ENCODE measurements at regions not wholly inside any gene's neighbourhood (a gene's known extent, or its start where the extent isn't known, plus 50 kb on each side); places are given as distances from the start of the nearest gene placed in this dataset.

DNA sequence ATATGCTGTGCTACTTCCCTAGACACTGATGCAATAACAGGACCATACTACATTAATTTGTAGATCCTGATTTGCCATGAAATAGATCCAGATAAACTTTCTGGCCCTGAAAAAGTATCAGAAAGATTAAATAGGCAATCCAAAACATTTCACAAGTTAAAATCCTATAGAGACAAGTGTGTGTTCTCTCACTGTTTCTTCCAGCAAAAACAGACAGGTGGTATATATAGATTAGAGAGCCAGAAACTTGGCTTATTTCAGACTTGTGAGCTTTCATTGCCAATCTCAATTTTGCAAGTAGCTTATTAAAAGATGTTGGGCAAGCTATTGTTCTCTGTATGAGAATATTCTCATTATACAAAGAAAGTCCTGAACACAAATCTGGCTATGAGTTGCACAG is 289.1 kb upstream of the MANEA start:
- H3K27me3 ChIP-seq = no peaks in the 10 kb centered on the region
- no peaks in the 10 kb centered on the region for H3K9me3 ChIP-seq
- no peaks in the 10 kb centered on the region for H3K36me3 ChIP-seq
- no peaks in the 10 kb centered on the region for H3K4me1 ChIP-seq
- TF ChIP-seq EP300 (IDR thresholded peaks at IDR 0.05) = no peak
- no peak for TF ChIP-seq POLR2AphosphoS5 (IDR thresholded peaks at IDR 0.05)
- TF ChIP-seq POLR2A (IDR thresholded peaks at IDR 0.05) = no peak
- TF ChIP-seq, protein P1, sequence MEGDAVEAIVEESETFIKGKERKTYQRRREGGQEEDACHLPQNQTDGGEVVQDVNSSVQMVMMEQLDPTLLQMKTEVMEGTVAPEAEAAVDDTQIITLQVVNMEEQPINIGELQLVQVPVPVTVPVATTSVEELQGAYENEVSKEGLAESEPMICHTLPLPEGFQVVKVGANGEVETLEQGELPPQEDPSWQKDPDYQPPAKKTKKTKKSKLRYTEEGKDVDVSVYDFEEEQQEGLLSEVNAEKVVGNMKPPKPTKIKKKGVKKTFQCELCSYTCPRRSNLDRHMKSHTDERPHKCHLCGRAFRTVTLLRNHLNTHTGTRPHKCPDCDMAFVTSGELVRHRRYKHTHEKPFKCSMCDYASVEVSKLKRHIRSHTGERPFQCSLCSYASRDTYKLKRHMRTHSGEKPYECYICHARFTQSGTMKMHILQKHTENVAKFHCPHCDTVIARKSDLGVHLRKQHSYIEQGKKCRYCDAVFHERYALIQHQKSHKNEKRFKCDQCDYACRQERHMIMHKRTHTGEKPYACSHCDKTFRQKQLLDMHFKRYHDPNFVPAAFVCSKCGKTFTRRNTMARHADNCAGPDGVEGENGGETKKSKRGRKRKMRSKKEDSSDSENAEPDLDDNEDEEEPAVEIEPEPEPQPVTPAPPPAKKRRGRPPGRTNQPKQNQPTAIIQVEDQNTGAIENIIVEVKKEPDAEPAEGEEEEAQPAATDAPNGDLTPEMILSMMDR (IDR thresholded peaks at IDR 0.05) = no peak
- DNase-seq (ENCODE audit: low spot score in 2 of 2) = no peak
- no peak overlapping the region for H3K4me3 ChIP-seq
- H3K27ac ChIP-seq = no peak overlapping the region

DNA sequence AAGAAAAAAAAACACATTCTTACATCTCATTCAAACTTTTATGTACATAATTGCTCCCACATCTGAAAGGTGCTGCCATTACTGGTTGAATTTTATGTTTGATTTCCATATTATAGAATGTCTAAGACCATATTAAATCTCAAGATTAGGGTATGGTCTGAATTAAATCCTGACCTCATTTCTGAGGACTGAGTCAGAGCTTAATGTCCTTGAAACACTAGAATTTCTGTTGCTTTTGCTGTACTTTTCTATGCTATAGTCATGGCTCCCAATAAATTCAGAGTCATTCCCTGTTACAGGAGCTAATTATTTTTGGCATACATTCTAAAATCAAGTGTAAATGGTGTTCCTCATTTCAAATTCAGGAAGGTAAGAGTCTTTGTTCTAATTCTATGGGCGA is 285.3 kb upstream of the MANEA start:
- no peaks in the 10 kb centered on the region for H3K27me3 ChIP-seq
- no peak for DNase-seq (ENCODE audit: low spot score in 2 of 2)
- H3K27ac ChIP-seq = no peak overlapping the region
- no peak overlapping the region for H3K4me3 ChIP-seq
- no peaks in the 10 kb centered on the region for H3K36me3 ChIP-seq
- 78% methylated on average over 1 of the region's 1 CpG for WGBS
- no peaks in the 10 kb centered on the region for H3K4me1 ChIP-seq
- H3K9me3 ChIP-seq = no peaks in the 10 kb centered on the region
- no peak for TF ChIP-seq POLR2AphosphoS5 (IDR thresholded peaks at IDR 0.05)
- TF ChIP-seq POLR2A (IDR thresholded peaks at IDR 0.05) = no peak
- TF ChIP-seq, protein P1 (IDR thresholded peaks at IDR 0.05) = no peak
- TF ChIP-seq EP300 (IDR thresholded peaks at IDR 0.05) = no peak

DNA sequence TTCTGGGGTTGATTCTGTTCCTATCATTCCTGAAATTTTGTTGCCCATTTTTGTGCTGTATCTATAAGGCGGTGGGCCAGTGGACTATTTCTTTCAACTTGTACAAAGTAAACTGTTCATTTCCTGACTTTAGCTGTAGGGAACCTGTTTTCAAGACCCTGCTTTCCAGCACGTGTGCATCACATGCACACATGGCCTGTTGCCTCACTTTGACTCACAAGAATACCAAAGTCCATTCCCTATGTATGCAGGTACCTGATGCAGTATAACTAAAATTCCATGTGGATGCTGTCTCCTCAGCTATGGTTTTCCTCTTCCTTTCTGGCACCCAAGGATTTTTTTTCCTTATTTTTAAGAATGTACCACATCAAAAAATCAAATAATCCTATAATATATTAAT is 284.1 kb upstream of the MANEA start:
- no peak for DNase-seq (ENCODE audit: low spot score in 2 of 2)
- WGBS = 69% methylated on average over 2 of the region's 2 CpGs
- TF ChIP-seq POLR2A (IDR thresholded peaks at IDR 0.05) (no peak), EP300 (IDR thresholded peaks at IDR 0.05) (no peak), POLR2AphosphoS5 (IDR thresholded peaks at IDR 0.05) (no peak)
- TF ChIP-seq, protein P1 (IDR thresholded peaks at IDR 0.05) = no peak

DNA sequence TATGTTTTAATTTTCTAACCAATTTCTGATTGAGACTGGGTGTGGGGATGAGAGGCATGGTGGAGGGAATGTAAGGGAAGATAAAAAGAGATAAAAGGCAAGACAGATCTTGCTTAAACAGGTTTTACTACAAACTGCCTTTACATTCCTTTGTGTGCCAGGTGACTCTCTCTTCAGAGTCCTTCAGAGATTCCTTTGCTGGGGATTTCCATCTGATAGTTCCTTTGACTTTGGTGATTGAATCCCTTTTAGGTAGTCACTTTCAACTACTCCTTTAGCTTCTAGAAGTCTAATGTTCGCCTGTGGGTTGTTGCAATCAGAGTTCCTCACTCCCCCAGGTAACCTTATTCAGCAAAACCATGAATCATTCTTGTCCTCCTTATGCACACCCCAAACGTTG is 283.3 kb upstream of the MANEA start:
- H3K4me3 ChIP-seq = no peak overlapping the region
- no peaks in the 10 kb centered on the region for H3K27me3 ChIP-seq
- H3K9me3 ChIP-seq = no peaks in the 10 kb centered on the region
- no peak for DNase-seq (ENCODE audit: low spot score in 2 of 2)
- no peaks in the 10 kb centered on the region for H3K4me1 ChIP-seq
- 37% methylated on average over 2 of the region's 2 CpGs for WGBS
- TF ChIP-seq EP300 (IDR thresholded peaks at IDR 0.05) (no peak), POLR2AphosphoS5 (IDR thresholded peaks at IDR 0.05) (no peak), POLR2A (IDR thresholded peaks at IDR 0.05) (no peak)
- TF ChIP-seq, protein P1 (IDR thresholded peaks at IDR 0.05) = no peak
- H3K27ac ChIP-seq = no peak overlapping the region
- no peaks in the 10 kb centered on the region for H3K36me3 ChIP-seq

More for the DNA sequence above, 284.1 kb upstream of the MANEA start:
- Histone ChIP-seq H3K27me3 (no peaks in the 10 kb centered on the region), H3K36me3 (no peaks in the 10 kb centered on the region), H3K4me3 (no peak overlapping the region), H3K27ac (no peak overlapping the region), H3K4me1 (no peaks in the 10 kb centered on the region), H3K9me3 (no peaks in the 10 kb centered on the region)

DNA sequence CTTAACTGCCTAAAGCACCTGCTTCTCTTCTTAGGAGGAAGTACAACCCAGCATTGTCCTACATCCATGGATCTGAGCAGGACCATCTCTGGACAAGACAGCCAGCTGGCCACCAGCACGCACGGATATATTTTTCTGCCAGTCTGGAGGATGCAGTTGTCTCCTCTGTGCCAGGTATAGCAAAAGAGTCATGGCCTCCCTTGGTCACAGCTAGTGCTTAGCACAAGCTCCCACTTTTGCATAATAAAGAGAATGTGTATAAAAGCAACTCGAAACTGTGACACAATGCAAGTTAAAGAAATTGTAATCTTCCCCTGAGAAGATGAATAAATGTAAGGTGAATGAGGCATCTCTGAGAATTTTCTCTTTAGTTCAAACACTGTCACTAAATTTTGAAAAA is 267.8 kb upstream of the MANEA start:
- Histone ChIP-seq H3K27ac (no peak overlapping the region), H3K36me3 (no peaks in the 10 kb centered on the region), H3K9me3 (no peaks in the 10 kb centered on the region), H3K4me1 (no peaks in the 10 kb centered on the region), H3K27me3 (no peaks in the 10 kb centered on the region), H3K4me3 (no peak overlapping the region)
- WGBS = 67% methylated on average over 3 of the region's 3 CpGs
- TF ChIP-seq POLR2A (IDR thresholded peaks at IDR 0.05) (no peak), EP300 (IDR thresholded peaks at IDR 0.05) (no peak), POLR2AphosphoS5 (IDR thresholded peaks at IDR 0.05) (no peak)
- TF ChIP-seq, protein P1 (IDR thresholded peaks at IDR 0.05) = no peak
- DNase-seq (ENCODE audit: low spot score in 2 of 2) = no peak

Data from suprapubic skin (tissue), 4 donors.